ENCODE measurements at regions not wholly inside any gene's neighbourhood (a gene's known extent, or its start where the extent isn't known, plus 50 kb on each side); places are given as distances from the start of the nearest gene placed in this dataset.

DNA sequence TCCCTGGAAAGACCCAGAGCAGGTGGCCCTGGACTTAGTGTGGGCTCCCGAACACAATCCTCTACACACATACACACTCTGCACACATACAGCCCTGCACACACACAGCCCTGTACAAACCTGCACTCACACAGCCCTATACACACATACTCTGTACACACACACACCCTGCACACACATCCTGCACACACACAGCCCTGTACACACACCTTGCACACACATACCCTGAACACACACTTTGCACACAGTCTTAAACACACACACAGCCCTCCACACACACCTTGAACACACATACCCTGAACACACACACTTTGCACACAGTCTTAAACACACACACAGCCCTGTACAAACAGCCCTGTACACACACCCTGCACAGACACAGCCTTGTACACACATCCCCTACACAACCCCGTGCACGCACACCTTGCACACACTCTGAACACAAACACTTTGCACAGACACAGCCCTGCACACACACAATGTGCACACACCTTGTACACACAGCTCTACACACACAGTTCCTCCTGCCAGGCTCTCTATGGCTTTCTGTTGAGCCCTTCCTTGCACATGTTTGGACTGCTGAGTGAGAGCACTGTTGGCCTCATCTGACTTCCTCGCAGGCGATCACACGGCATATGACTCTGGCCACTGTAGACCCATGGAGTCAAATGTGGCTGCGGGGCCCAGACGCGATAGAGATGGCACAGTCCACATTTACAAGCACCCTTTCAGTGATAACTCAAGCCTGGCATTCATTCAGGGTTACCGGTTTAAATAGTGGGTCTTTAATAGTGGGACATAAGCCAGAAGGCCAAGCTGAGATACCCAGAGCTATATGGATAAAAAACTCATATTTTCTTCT lies 245.7 kb upstream of the IRX1 start:
- CTCF ChIA-PET: no interaction called here
- no peak for DNase-seq (ENCODE audit: low read depth)
- Histone ChIP-seq H3K36me3 (ENCODE audit: control insufficient read depth, insufficient read depth, low read length) (no peaks in the 10 kb centered on the region), H3K4me3 (ENCODE audit: low read depth, low read length) (no peak overlapping the region), H3K27me3 (ENCODE audit: control insufficient read depth, insufficient read depth, low read length) (no peaks in the 10 kb centered on the region)
- TF ChIP-seq, protein P1, sequence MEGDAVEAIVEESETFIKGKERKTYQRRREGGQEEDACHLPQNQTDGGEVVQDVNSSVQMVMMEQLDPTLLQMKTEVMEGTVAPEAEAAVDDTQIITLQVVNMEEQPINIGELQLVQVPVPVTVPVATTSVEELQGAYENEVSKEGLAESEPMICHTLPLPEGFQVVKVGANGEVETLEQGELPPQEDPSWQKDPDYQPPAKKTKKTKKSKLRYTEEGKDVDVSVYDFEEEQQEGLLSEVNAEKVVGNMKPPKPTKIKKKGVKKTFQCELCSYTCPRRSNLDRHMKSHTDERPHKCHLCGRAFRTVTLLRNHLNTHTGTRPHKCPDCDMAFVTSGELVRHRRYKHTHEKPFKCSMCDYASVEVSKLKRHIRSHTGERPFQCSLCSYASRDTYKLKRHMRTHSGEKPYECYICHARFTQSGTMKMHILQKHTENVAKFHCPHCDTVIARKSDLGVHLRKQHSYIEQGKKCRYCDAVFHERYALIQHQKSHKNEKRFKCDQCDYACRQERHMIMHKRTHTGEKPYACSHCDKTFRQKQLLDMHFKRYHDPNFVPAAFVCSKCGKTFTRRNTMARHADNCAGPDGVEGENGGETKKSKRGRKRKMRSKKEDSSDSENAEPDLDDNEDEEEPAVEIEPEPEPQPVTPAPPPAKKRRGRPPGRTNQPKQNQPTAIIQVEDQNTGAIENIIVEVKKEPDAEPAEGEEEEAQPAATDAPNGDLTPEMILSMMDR (IDR thresholded peaks at IDR 0.05; ENCODE audit: insufficient read depth, low read depth, low read length): no peak
- POLR2A ChIA-PET: no interaction called here

DNA sequence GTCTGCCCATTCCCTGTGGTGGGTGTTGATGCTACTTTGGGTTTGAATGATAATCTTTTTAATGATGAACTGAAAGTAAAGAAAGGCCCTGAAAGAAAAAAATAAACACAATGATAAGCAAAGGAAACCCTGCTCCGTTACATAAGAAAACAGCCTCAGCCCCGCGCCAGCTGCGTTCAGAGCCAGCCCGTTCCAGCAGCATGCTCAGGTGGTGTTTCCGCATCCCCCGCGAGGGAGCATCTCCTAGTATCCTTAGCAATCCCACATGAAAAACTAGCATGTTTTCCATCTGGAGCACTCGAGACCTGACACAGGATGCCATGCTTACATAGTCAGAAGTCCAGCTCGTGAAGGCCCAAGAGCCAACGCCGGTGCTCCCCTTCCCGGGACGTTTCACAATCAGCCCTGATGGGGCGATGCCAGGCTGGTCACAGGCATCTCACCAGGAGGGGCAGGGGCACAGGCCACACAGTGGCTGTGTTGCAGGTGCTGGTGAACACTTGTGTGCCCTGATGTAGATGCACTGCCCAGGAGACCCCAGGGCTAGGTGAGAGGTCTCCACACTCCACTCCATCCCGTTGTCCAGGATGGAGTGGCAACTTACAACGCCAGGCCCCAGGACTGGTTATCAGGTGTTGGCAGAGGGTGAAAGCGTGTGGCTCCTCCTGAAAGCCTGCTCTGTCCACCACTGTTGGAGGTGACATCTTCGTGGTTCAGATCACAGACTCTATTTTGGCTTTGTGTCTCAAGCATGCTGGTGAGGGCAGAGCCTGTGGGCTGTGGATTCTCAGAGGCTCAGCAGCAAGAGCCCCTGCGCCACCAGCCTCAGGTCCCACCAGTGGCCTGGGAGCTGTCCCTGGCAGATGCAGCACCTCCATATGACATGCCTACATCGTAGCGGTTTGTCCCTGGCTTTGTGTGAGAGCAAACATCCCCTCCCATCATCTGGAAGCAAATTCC lies 246.8 kb upstream of the IRX1 start:
- CTCF ChIA-PET: no interaction called here
- H3K27me3 ChIP-seq (ENCODE audit: control insufficient read depth, insufficient read depth, low read length): no peaks in the 10 kb centered on the region
- TF ChIP-seq, protein P1 (IDR thresholded peaks at IDR 0.05; ENCODE audit: insufficient read depth, low read depth, low read length): no peak
- no peak overlapping the region for H3K4me3 ChIP-seq (ENCODE audit: low read depth, low read length)
- H3K36me3 ChIP-seq (ENCODE audit: control insufficient read depth, insufficient read depth, low read length): no peaks in the 10 kb centered on the region
- DNase-seq (ENCODE audit: low read depth): no peak
- POLR2A ChIA-PET: no interaction called here

DNA sequence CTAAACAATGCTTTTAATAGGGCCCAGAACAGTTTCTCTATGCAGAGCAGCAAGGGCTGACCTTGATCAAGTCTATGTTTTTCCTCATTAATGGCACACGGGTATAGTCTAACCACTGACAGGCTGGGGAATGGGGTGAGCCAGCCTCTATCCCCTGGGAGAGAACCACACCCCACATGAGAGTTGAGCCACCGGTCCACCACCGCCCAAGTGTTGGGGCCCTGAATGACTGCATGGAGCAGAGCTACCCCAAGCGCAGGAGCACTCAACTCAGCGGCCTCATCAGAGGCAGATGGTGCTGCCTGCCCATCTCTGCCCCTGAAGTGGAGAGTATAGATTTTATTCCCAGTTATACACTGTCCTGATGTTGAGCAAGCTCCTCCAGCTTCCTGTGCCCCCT lies 247.9 kb upstream of the IRX1 start:
- Histone ChIP-seq H3K27me3 (ENCODE audit: control insufficient read depth, insufficient read depth, low read length) (no peaks in the 10 kb centered on the region), H3K36me3 (ENCODE audit: control insufficient read depth, insufficient read depth, low read length) (no peaks in the 10 kb centered on the region), H3K4me3 (ENCODE audit: low read depth, low read length) (no peak overlapping the region)
- DNase-seq (ENCODE audit: low read depth): no peak
- CTCF ChIA-PET: no interaction called here
- POLR2A ChIA-PET: no interaction called here
- TF ChIP-seq, protein P1 (IDR thresholded peaks at IDR 0.05; ENCODE audit: insufficient read depth, low read depth, low read length): no peak

DNA sequence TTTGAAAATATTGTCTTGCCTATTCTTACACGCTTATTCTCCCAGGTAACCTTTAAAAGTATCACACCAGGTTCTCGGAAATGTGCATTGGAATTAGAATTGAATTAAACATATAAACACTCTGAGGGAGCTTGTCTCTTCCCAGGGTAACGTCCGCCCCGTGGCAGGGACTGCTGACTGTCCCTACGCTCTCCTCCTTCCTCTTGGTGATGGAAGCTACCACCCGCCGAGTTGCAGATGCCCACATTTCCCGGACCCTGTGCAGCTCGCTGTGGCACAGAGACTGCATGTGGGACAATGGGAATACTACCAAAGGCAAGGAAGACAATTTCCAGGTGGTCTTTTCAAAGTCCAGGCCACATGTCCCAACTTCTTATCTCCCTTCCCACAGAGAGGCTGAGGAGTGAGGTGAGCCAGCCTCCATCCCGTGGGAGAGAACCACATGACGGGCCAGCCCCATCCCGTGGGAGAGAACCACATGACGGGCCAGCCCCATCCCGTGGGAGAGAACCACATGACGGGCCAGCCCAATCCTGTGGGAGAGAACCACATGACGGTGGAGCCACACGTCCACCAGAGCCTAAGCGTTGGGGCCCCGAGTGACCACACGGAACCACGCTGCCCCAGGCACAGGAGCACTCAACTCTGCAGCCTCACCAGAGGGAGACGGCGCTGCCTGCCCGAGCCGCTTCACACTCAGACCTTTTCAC lies 249.4 kb upstream of the IRX1 start:
- TF ChIP-seq, protein P1 (IDR thresholded peaks at IDR 0.05; ENCODE audit: insufficient read depth, low read depth, low read length): no peak
- no peak for DNase-seq (ENCODE audit: low read depth)
- POLR2A ChIA-PET: no interaction called here

DNA sequence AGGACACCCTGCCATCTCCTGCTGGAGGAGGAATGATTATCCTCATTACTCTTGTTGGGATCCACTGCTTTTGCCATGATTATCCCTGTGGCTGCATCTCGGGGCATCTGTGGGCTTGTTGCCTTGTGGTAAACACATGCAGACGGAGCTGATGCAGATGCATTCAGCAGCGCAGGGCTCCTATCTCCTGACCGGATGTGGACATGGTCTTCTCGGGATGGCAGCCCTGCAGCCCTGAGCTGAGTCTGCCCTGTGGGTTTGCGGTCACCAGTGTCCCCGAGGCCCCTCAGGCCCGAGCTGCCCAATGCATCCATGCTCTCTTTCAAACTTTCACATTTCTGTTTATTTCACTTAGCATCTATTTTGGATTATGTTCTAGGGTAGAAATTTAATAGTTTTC lies 250.4 kb upstream of the IRX1 start:
- CTCF ChIA-PET: no interaction called here
- DNase-seq (ENCODE audit: low read depth): no peak
- Histone ChIP-seq H3K27me3 (ENCODE audit: control insufficient read depth, insufficient read depth, low read length) (no peaks in the 10 kb centered on the region), H3K36me3 (ENCODE audit: control insufficient read depth, insufficient read depth, low read length) (no peaks in the 10 kb centered on the region), H3K4me3 (ENCODE audit: low read depth, low read length) (no peak overlapping the region)
- TF ChIP-seq, protein P1 (IDR thresholded peaks at IDR 0.05; ENCODE audit: insufficient read depth, low read depth, low read length): no peak
- POLR2A ChIA-PET: no interaction called here

More for the DNA sequence above, 249.4 kb upstream of the IRX1 start:
- CTCF ChIA-PET: no interaction called here
- Histone ChIP-seq H3K36me3 (ENCODE audit: control insufficient read depth, insufficient read depth, low read length) (no peaks in the 10 kb centered on the region), H3K27me3 (ENCODE audit: control insufficient read depth, insufficient read depth, low read length) (no peaks in the 10 kb centered on the region), H3K4me3 (ENCODE audit: low read depth, low read length) (no peak overlapping the region)
